Liver (tissue), 7 donors: ENCODE measurements at regions not wholly inside any gene's neighbourhood (a gene's known extent, or its start where the extent isn't known, plus 50 kb on each side); places are given as distances from the start of the nearest gene placed in this dataset.

ENCODE experiments used
- DNase-seq: peaks from one replicate; pipeline ENCODE4 v3.0.0-alpha.2; 2017; ENCODE audit warnings: low spot score
- H3K27ac ChIP-seq, 2 donors: one replicate each; pipeline ENCODE4 v1.7.0; 2013; ENCODE audit warnings: inconsistent platforms in 2 of 2, low read length in 2 of 2, control low read depth in 1 of 2, low read depth in 1 of 2, mild to moderate bottlenecking in 1 of 2
- H3K27me3 ChIP-seq, 4 donors: one replicate each; pipeline versions ENCODE4 v1.6.1 to v1.7.0; 2013; ENCODE audit warnings: low read length in 3 of 4, inconsistent platforms in 1 of 4, mild to moderate bottlenecking in 1 of 4, moderate library complexity in 1 of 4; ENCODE audit not compliant: control insufficient read depth in 4 of 4, insufficient read depth in 4 of 4
- H3K36me3 ChIP-seq, 4 donors: one replicate each; pipeline versions ENCODE4 v1.6.1 to v1.7.0; 2013; ENCODE audit warnings: low read length in 3 of 4, mild to moderate bottlenecking in 3 of 4, low read depth in 1 of 4, moderate library complexity in 1 of 4; ENCODE audit not compliant: control insufficient read depth in 4 of 4, insufficient read depth in 3 of 4
- H3K4me1 ChIP-seq, 4 donors: one replicate each; pipeline versions ENCODE4 v1.6.1 to v1.7.0; 2013; ENCODE audit warnings: low read length in 3 of 4, mild to moderate bottlenecking in 3 of 4, moderate library complexity in 1 of 4; ENCODE audit not compliant: control insufficient read depth in 4 of 4, insufficient read depth in 4 of 4
- H3K4me3 ChIP-seq, 3 donors: one replicate each; pipeline versions ENCODE4 v1.6.1 to v1.7.0; 2013; ENCODE audit warnings: low read length in 3 of 3, control low read depth in 1 of 3, low read depth in 1 of 3, mild to moderate bottlenecking in 1 of 3
- H3K9ac ChIP-seq, 2 donors: one replicate each; pipeline ENCODE4 v1.7.0; 2013; ENCODE audit warnings: low read length in 2 of 2, mild to moderate bottlenecking in 2 of 2, moderate library complexity in 2 of 2, control low read depth in 1 of 2, low read depth in 1 of 2
- H3K9me3 ChIP-seq, 4 donors: one replicate each; pipeline versions ENCODE4 v1.6.1 to v1.7.0; 2013; ENCODE audit warnings: low read length in 3 of 4; ENCODE audit not compliant: control insufficient read depth in 4 of 4
- ATF3 ChIP-seq: IDR thresholded peaks from 2 replicates; pipeline ENCODE4 v1.6.1; 2016; ENCODE audit warnings: antibody characterized with exemption
- EGR1 ChIP-seq, 2 donors: IDR thresholded peaks; 2 replicates each; pipeline ENCODE4 v1.6.1; 2016 to 2018; ENCODE audit warnings: antibody characterized with exemption in 2 of 2, low read depth in 2 of 2
- FOXA2 ChIP-seq: IDR thresholded peaks from 2 replicates; pipeline ENCODE4 v1.6.1; 2016; ENCODE audit warnings: antibody characterized with exemption
- RAD21 ChIP-seq, 2 donors: IDR thresholded peaks; 2 replicates each; pipeline ENCODE4 v1.6.1; 2016; ENCODE audit warnings: antibody characterized with exemption in 2 of 2, mild to moderate bottlenecking in 2 of 2
- SP1 ChIP-seq: IDR thresholded peaks from 2 replicates; pipeline ENCODE4 v1.6.1; 2018; ENCODE audit warnings: antibody characterized with exemption, mild to moderate bottlenecking
- YY1 ChIP-seq: IDR thresholded peaks from 2 replicates; pipeline ENCODE4 v1.6.1; 2016; ENCODE audit warnings: antibody characterized with exemption, mild to moderate bottlenecking
- WGBS: extraction: QIAGEN DNeasy Blood & Tissue Kit; methylation state at CpG from one replicate; pipeline ENCODE4 v1.1.7; 2013; 5-methylcytosine and 5-hydroxymethylcytosine counted together
- TF ChIP-seq, protein P1 (sequence below): IDR thresholded peaks from 2 replicates; pipeline ENCODE4 v1.6.1; 2016; ENCODE audit warnings: antibody characterized with exemption, mild to moderate bottlenecking
- TF ChIP-seq, protein P2 (sequence below): IDR thresholded peaks from 2 replicates; pipeline ENCODE4 v1.6.1; 2016; ENCODE audit warnings: antibody characterized with exemption
- donor health status: healthy.
- donor health status: healthy.
- donor health status: healthy.
- donor health status: healthy.

- Histone ChIP-seq H3K9me3 (no peaks in the 10 kb centered on the region), H3K27me3 (no peaks in the 10 kb centered on the region), H3K9ac (no peak overlapping the region), H3K4me1 (no peaks in the 10 kb centered on the region), H3K27ac (no peak overlapping the region), H3K36me3 (no peaks in the 10 kb centered on the region), H3K4me3 (no peak overlapping the region)
- WGBS: 64% methylated on average over 3 of the region's 3 CpGs
- no peak for TF ChIP-seq EGR1 (IDR thresholded peaks at IDR 0.05; ENCODE audit: low read depth in 2 of 2)
- TF ChIP-seq, protein P1, sequence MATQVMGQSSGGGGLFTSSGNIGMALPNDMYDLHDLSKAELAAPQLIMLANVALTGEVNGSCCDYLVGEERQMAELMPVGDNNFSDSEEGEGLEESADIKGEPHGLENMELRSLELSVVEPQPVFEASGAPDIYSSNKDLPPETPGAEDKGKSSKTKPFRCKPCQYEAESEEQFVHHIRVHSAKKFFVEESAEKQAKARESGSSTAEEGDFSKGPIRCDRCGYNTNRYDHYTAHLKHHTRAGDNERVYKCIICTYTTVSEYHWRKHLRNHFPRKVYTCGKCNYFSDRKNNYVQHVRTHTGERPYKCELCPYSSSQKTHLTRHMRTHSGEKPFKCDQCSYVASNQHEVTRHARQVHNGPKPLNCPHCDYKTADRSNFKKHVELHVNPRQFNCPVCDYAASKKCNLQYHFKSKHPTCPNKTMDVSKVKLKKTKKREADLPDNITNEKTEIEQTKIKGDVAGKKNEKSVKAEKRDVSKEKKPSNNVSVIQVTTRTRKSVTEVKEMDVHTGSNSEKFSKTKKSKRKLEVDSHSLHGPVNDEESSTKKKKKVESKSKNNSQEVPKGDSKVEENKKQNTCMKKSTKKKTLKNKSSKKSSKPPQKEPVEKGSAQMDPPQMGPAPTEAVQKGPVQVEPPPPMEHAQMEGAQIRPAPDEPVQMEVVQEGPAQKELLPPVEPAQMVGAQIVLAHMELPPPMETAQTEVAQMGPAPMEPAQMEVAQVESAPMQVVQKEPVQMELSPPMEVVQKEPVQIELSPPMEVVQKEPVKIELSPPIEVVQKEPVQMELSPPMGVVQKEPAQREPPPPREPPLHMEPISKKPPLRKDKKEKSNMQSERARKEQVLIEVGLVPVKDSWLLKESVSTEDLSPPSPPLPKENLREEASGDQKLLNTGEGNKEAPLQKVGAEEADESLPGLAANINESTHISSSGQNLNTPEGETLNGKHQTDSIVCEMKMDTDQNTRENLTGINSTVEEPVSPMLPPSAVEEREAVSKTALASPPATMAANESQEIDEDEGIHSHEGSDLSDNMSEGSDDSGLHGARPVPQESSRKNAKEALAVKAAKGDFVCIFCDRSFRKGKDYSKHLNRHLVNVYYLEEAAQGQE: no peak
- TF ChIP-seq YY1: no peak
- no peak for TF ChIP-seq FOXA2
- TF ChIP-seq SP1: no peak
- DNase-seq: no peak
These were observed 387.6 kb upstream of the NRP1 start for GRCh38 chr10:33722067-33722466.

- Histone ChIP-seq H3K9ac (no peak overlapping the region), H3K9me3 (no peaks in the 10 kb centered on the region), H3K27ac (no peak overlapping the region), H3K4me1 (no peaks in the 10 kb centered on the region), H3K27me3 (no peaks in the 10 kb centered on the region), H3K4me3 (no peak overlapping the region), H3K36me3 (no peaks in the 10 kb centered on the region)
- no peak for DNase-seq
- TF ChIP-seq ATF3: no peak
- 84% methylated on average over 7 of the region's 7 CpGs for WGBS
These were observed 387.0 kb upstream of the NRP1 start for GRCh38 chr10:33721509-33721908.

DNA sequence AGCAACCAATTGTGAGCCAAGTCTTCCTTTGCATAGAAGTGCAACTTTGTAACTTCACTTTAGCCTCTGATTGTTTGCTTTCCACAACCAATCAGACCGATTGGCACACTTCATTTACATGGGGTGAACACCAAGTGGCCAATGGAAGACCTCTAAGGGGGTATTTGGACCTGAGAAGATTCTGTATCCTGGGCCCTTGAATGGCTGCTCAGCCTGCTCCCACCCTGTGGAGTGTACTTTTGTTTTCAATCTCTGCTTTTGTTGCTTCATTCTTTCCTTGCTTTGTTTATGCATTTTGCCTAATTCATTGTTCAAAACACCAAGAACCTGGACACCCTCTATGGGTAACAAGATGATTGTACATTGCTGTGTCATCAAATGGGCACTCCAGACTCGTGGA lies 385.7 kb upstream of the NRP1 start:
- Histone ChIP-seq H3K4me3 (no peak overlapping the region), H3K27ac (no peak overlapping the region), H3K27me3 (no peaks in the 10 kb centered on the region), H3K36me3 (no peaks in the 10 kb centered on the region), H3K4me1 (no peaks in the 10 kb centered on the region), H3K9me3 (no peaks in the 10 kb centered on the region), H3K9ac (no peak overlapping the region)
- no peak for DNase-seq
- 81% methylated on average over 2 of the region's 2 CpGs for WGBS
- TF ChIP-seq, protein P2, sequence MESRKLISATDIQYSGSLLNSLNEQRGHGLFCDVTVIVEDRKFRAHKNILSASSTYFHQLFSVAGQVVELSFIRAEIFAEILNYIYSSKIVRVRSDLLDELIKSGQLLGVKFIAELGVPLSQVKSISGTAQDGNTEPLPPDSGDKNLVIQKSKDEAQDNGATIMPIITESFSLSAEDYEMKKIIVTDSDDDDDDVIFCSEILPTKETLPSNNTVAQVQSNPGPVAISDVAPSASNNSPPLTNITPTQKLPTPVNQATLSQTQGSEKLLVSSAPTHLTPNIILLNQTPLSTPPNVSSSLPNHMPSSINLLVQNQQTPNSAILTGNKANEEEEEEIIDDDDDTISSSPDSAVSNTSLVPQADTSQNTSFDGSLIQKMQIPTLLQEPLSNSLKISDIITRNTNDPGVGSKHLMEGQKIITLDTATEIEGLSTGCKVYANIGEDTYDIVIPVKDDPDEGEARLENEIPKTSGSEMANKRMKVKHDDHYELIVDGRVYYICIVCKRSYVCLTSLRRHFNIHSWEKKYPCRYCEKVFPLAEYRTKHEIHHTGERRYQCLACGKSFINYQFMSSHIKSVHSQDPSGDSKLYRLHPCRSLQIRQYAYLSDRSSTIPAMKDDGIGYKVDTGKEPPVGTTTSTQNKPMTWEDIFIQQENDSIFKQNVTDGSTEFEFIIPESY: no peak
- TF ChIP-seq, protein P1: no peak
- TF ChIP-seq EGR1 (IDR thresholded peaks at IDR 0.05; ENCODE audit: low read depth in 2 of 2) (no peak), RAD21 (IDR thresholded peaks at IDR 0.05) (no peak)
